Activated effector memory CD4-positive, alpha-beta T cell treated with Interleukin-2 at 50 U/mL for 16 hours (primary cell): ENCODE measurements at regions not wholly inside any gene's neighbourhood (a gene's known extent, or its start where the extent isn't known, plus 50 kb on each side); places are given as distances from the start of the nearest gene placed in this dataset.

ENCODE experiments used
- DNase-seq: peaks from one replicate; pipeline ENCODE4 v3.0.0-alpha.2; 2020

DNA sequence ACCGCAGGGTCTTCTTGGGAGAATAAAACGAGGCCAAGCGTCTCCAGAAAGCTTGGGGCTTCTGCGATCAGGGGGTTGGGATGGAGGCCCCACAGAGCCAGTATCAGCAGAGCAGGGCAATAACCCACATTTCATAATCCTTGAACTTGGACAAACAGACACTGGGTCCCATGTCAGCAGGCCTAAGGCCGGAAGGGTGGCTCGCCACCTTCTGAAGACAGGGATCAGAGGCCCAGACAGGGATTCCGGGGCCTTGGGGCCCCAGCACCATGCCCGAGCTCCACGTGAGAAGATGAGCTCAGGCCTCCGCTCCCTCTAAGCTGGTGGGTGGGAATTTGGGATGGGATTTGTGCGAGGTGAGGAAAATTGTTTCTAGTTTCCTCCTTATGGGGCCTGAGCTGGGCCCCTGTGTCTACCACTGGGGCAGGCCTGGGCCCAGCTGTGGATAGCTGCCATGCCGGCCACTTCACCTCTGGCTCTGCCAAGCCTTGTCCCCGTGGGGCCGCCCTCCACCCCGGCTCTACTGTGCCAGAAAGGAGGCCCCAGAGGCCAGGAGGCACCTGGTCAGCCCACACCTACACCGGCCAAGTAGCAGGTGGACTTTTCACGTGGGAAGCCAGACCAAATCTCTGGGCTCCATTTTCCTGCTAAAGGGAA is 67.2 kb upstream of the DLK1 start:
- no peak for DNase-seq

DNA sequence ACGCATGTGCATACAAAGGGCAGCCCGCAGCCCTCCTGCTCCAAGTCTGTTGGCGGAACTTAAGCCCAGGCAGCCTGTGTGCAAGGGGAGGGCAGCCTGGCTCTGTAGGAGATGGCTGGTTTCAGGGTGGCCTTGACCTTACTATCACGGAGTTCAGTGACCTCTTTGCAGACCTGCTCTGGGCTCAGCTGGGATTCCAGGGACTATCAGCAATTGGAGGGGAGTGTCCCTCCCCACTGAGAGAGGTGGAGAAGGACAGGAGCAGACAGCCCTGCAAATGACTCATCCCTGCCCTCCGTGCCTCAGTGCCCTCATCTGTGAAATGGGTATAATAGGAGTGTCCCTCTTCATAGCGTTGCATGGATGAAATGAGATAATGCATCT is 66.2 kb upstream of the DLK1 start:
- DNase-seq: no peak

DNA sequence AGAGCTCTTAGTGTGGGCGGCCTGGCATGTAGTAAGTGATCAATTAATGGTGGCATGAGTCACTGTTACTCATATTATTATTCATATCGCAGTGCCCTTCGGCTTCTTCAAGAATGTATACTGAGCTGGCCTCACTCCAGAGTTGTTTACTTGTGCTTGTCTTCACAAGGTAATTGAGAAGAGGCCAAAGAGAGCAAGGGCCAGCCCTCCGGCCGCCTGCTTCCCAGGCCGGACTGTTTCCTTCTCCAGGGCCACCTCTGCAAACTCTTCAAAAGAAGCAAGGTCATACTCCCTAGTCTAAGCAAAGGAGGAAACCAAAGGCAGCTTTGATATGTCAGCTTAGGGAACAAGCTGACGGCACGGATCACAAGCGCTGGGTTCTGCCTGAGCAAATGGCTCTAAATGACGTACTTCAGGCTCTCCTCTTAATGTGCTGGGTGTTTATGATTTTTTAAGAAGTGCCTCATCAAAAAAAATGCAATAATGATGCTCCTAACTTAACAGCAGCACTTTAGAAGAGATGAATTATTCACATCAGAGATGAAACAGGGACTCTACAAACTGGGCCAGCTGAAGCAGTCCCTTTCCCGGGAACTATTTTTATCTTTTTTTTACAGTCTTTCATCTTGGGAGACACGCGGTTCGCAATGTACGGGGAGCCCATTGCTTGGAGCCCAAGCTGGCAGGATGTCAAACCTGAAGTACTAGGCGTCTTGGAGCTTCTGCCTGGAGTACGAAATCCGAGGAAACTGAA is 65.6 kb upstream of the DLK1 start:
- DNase-seq: no peak

DNA sequence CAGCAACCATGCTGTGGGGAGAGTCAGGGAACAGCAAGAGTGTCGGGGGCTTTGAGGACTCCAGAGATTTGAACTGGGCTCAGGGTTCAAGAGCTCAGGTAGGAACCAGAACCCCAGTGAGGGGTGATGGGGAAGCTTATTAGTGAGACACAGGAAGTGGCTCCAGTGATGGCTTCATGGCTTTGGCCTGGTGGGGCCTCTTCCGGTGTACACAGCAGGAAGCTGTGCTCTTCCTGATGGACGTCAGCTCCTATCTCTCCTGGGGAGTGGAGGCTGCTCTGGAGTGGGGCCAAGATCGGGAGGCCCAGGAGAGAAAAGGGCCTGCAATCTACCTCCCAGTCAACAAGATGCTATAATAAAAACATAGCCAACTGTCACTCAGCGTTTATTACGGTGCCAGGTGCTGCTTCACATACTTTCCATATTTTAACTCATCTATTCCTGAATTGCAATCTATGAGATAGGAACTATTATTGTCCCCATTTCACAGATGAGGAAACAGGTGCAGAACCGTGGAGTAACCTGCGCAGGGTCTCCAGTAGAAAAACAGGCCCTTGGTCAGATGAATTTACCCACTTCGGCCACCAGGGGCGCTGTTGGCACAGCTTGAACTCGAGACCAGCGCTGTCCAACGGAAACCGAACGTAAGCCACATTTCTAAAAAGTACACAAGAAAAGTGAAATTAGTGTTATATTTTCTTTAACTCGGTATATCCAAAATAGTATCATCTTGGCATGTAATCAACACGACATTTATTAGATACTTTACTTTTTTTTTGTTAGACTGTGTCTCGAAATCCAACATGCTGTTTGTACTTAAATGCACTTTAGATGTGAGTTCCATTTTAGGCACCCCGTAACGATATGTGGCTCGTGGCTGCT is 63.6 kb upstream of the DLK1 start:
- peak; percentile 33 for DNase-seq

DNA sequence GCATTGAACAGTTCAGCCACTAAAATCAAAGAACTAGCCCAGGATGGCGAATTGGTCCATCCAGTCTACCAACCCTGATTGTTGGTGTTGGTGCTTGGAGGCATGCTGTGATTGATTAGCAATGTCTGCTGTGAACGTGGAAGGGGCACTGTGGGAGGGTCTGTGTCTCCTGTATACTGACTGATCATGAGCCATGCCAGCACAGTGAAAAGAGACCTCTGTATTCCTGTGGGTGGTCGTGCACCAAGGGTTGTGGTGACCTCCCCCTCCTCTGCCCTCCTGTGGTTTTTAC is 63.0 kb upstream of the DLK1 start:
- DNase-seq: no peak

DNA sequence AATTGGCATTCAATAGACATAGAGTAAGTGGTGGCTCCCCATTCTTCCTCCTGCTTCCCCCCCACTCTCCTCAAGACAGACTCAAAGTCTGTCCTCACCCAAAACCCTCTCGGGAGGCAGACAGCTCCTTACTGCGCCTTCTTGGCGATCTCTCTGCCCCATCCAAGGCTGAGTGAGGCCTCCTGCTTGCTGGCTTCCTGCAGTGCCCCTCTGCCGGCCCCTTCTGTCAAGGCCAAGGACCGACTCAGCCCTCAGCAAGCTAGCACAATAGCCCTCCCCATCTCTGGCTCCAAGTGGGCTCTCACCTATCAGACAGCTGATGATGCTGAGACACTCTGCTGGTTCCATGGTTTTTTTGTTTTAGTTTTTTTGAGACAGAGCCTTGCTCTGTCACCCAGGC is 62.5 kb upstream of the DLK1 start:
- DNase-seq: no peak

DNA sequence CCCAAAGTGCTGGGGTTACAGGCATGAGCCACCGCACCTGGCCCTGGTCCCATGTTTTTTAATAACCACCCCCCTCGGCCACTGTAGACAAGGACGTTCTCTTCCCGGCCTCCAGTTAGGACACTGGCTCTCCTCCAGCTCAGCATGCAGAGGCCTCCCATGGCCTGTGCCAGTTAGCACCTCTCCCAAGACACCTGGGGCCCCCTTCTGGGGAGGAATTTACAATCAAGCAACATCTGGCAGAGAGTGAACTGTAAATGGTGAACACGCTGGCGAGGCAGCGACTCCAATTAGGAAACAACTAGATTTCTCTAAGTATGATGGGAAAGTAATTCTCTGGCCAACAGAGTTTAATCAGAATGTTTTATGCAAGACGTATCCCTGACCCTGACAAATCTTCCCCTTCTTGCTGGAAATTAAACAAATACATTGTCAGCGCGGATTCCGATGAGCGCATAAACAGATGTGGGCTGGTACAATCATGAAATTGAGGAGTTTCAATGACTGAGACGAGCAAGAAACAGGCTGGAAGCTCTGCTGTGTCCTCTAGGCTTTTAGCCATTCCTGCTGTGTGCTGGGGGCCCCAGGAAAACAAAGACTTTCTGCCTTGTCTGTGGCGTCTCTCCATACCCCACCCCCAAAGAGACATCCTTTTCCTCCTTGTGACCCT is 61.7 kb upstream of the DLK1 start:
- no peak for DNase-seq

DNA sequence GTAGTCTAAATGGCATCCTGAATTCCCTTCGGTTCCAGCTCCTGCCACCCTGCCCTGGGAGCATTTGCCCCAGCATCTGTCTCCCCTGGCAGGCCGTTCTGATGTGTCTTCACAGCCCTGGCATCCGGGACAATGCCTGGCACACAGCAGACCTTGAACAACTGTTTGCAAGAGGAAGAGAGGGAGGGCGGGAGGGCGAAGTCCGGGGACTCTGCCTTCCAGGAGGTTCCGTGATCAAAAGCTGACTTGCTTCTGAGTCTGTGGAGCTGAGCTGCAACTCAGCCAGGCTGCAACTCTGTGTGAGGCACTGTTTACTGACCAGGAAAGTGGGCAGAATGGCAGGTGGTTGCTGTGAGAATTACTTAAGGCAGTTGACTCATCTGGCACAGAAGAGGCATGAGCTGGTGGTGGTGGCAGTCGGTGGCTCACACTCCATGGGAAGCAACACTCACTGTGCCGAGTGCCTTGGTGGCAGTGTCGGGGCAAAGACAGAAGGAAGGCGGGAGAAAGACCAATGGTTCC is 61.1 kb upstream of the DLK1 start:
- no peak for DNase-seq

DNA sequence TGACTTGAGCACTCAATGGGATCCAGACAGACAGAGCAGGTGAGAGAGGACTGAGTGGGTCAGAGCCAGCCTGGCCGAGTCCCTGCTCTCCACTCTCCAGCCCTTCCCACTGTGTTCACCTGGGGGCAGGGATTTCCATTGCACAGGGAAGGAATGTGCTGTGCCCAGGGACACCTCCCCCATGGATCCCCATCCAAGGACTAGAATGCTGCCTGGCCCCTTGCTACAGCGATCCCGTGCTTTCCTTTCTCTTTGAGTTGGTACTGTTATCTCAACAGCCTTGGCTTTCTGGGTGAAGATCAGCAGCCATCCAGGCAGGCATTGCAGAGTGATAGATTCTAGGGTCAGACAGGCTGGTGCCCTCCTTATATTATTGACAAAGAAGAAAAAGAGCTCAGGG is 60.3 kb upstream of the DLK1 start:
- DNase-seq: no peak

DNA sequence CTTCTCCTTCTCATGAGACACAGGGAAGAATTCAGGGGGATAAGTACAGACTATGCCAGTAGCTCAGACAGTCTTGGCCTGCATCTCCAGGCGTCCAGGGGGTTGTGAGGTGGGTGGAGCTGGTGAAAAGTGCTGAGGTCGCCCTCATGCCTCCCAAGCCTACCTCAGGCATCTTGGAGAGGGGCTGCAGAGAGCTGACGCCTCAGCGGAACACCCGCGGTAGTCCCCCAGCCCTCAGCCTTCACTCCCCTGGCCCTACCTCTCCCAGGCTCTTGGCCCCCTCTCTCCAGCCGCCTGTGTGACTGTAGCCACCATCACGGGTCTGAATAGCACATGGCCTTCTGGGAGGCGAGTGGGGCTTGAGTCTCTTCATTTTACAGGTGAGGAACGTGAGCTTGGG is 59.8 kb upstream of the DLK1 start:
- no peak for DNase-seq

DNA sequence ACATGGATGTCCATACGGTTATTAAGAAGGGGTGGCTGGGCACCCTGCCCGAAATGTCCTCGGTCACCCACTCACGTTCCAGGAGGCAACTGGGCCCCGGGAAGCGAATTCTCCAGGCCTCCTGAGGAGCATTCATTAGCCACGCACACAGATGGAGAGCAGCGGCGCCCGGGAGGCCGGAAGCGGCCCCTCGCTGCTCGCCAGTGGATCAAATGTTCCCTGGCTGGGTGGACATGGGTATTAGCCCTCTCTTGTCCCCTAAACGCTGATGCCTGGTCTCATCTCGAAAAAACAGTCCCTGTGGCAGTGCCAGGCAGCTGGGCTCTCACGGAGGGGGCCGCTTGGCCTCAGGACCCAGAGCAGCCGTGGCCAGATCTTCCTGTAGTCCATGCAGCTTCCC is 59.0 kb upstream of the DLK1 start:
- DNase-seq: no peak

DNA sequence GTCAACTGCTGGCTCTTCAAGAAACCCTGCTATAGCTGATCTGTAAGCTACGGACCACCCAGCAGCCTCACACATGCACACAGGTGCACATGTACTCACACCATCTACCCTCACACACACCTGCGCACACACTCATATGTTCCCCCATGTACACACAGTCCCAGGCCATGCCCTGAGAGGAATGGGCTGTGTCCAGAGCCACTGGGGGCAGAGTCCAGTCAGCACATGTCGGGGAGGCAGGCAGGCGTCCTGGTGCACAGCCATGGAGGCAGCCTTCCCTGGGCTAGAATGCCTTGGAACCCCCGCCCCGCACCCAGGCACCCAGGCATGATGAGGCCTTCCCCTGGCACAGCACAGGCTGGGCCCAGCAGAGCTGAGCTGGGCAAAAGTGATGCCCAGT is 58.3 kb upstream of the DLK1 start:
- no peak for DNase-seq

DNA sequence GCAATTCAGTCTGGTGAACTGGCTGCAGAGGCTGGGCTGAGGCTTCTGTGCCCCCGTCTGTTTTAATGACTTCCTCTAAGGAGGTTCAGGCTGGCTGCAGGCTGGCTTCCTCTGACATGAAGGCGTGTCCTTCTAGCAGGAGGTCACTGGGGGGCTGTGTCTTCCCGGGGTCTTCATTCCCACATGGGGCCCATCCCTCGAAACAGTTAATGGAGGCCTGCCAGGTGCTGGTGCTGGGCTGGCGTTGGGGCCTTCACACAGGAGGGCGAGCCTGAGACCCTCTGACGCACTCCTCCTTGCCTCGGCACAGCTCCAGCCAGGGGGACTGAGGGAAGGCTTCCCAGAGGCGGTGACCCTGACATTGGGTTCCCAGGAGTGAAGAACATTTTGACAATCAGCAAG is 57.7 kb upstream of the DLK1 start:
- no peak for DNase-seq

DNA sequence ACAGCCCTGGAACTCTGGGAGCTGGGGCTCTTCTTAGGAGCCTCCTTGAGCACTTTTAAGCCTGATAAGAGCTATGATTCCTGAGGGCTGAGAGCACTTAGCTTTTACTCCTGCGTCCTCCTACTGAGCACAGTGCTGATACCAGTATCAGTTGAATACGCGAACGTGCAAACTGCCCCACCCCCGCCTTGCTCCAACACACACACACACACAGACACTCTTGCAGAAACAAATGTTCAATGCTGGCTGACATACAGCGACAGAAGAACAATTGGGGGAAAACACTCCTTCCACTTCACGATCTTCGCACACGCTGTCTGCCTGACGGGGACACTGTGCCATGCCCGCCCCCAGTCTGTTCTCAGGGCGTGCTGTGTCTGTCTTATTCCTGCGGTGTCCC is 57.2 kb upstream of the DLK1 start:
- no peak for DNase-seq

DNA sequence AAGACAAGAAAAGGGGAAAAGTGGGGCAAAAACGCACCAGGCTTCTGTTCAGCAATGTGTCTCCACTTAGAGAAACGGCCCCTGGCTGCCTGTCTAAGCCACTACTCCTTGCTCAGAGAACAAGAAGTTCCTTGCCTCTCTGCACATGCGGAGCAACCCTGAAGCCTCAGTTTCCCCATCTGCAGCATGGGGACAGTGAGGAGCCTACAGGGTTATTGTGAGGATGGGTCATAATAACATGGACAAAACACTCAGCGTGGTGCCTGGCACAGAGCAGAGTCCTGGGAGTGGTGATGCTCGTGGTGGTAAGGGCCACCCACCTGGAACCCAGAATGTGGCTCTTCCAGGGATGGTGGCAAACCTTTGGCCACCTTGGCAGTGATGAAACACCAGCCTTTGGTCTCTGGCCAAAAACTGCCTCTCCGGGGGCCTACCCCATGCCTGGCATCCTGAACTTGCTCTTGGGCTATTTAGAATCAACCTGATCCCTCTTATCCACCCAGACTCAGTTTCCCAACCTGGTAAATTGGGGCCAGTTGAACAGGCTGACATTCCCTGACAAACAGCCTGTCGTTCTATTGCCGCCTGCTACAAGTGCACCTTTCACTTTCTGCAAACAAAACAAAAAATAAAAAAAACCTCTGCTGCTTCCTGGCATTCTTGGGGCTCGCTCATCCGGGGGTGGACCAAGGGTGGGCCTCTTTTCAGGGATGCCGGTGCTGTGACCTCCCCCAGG is 56.5 kb upstream of the DLK1 start:
- no peak for DNase-seq

DNA sequence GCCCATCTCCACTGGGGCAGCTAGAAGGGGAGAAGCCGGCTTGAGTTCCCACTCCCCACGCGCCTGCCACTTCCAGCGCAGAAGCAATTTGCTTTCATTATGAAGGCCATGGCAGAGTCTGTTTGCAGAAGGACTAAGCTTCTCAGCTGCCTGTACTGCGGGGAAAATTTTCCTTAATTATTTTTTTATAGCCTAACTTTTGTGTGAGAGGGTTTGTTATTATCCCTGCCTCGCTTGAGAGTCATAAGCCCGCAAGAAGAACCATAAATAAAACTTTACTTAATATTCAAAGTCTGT is 56.0 kb upstream of the DLK1 start:
- no peak for DNase-seq

DNA sequence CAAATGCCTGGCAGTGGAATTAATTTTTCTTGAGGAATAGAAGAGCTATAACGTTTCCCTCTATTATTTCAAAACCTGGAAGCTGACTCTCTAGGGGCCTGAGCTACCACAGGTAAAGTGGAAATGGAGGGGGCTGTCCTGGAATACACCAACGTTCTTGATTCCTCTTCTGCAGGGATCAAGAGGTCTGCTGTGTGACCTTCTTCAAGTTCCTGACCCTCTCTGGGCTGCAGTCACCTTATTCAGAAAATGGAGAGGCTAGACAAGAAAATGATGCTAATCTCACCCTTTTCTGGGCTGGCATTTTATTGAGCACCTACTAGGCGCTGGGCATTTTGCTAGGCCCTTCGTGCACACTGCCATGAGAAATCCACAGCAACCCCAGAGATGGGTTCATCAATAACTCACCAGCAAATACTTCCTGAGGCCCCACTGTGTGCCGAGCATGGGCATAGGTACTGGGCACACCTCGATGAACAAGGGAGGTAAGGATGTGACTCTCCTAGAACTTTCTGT is 55.2 kb upstream of the DLK1 start:
- DNase-seq: no peak

DNA sequence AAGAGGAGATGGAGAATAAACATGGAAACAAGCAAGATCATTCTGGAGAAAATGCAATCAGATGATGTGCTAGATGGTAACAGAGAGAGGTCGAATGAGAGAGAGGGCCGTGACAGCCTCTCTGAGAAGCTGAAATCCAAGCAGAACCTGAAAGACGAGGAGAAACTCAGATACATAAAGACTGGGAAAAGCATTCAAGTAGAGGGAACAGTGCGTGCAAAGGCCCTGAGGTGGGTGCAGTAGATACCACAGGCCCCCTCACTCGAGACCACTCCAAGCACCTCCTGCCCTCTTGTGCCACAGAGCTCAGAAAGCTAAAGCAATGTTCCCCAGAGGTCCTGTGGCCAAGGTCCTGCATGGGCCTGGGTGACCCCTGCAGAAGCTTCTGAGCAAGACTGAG is 54.8 kb upstream of the DLK1 start:
- DNase-seq: no peak

DNA sequence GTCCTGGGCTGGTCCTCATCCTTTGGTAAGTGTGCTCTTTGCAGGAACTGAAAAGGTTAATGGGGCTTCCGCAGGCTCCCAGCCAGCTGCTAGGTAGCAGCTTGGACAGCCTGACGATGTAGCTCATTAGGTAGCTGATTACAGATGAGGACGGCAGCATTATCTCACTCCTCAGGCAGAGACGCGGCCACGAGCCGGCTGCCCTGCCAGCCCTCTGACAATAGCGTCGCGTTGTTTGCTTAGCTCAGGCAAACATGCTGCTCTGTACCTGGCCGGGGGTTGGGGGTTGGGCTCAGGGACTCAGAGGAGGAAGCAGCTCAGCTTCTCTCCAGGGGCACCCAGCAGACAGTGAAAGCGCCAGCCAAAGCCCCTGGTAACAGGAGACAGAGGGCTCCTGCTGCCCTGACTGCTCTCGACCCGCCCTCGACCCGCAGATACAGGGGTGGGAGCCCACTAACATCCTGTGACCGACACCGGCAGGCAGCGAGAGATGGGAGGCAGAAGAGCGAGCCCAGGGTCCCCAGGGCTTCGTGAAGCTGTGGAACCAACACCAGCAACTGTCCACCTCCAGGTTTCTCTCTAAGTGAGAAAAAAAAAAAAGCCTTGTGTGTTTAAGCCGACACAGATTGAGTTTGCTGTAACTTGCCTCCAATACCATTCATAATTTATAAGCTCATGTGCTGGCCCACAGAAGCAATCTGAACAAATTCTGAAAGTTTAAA is 53.4 kb upstream of the DLK1 start:
- no peak for DNase-seq

DNA sequence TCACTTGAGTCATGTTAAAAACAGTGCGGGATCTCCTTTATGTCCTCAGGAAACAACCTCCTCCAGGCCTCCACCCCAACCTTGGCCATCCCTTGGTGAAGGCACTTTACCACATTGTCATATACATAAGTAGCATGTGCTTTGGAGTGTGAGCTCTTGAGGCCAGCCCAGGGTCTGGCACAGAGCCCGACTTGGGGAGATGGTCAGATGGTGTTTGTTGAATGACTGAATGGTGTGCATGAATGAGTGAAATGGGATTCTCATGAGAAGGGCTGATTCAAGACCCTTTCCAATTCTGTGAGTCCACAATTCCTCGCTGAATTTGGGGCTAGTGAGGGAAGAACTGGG is 52.9 kb upstream of the DLK1 start:
- DNase-seq: no peak

DNA sequence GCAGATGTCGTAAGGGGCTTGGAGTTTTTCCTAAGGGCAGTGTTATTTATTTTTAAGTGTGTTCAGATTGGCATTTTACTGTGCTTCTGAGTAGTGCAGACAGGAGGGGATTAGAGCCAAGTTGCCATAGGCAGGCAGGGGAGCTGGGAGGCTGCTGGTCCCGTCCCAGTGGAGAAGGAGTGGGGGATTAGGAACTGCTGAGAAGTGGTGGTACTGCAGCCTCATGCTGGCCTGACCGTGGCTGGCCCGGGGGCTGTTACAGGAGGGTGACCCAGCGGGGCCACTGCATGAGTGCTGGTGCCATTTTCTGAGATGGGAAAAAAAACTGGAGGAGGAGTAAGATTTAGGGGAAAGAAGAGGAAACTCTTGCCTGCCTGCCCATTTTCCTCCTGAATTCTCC is 52.3 kb upstream of the DLK1 start:
- DNase-seq: no peak
